WTC11 (cell line): ENCODE measurements at regions not wholly inside any gene's neighbourhood (a gene's known extent, or its start where the extent isn't known, plus 50 kb on each side); places are given as distances from the start of the nearest gene placed in this dataset.

Experiments used
- ATAC-seq: fragments of 200-7000 bp; cut with Tn5 transposase; 2 replicates; pipeline ENCODE4 v1.10.0; 2021; ENCODE audit warnings: mild to moderate bottlenecking, moderate library complexity
- CTCF ChIA-PET: fragments of 300-600 bp; sonication (Branson Sonifier 250); formaldehyde crosslinking; loops from one replicate; lab custom pipeline; 2021; ENCODE audit warnings: antibody characterized with exemption; lab: Charles Lee
- POLR2A ChIA-PET: fragments of 350-600 bp; sonication (Branson Sonifier 250); formaldehyde crosslinking; loops from one replicate; lab custom pipeline; 2021; ENCODE audit warnings: antibody characterized with exemption; lab: Charles Lee
- DNase-seq: peaks from one replicate; pipeline ENCODE4 v3.0.0; 2021; ENCODE audit warnings: low spot score
- H3K27ac Mint-ChIP-seq: 2 replicates; pipeline ENCODE4 v1.8.0; 2021; ENCODE audit warnings: mixed read lengths
- H3K27me3 Mint-ChIP-seq: 2 replicates; pipeline ENCODE4 v1.8.0; 2021; ENCODE audit warnings: low read depth, mild to moderate bottlenecking, moderate library complexity, mixed read lengths
- H3K36me3 Mint-ChIP-seq: 2 replicates; pipeline ENCODE4 v1.8.0; 2021; ENCODE audit warnings: mixed read lengths
- H3K4me1 Mint-ChIP-seq: 2 replicates; pipeline ENCODE4 v1.8.0; 2022; ENCODE audit warnings: mixed read lengths
- H3K4me3 Mint-ChIP-seq: 2 replicates; pipeline ENCODE4 v1.8.0; 2021; ENCODE audit warnings: mild to moderate bottlenecking, moderate library complexity, mixed read lengths
- H3K9me3 Mint-ChIP-seq: 2 replicates; pipeline ENCODE4 v1.8.0; 2021; ENCODE audit warnings: mixed read lengths
- ARID4B ChIP-seq: sonication (generic); formaldehyde crosslinking; IDR thresholded peaks from 2 replicates; pipeline ENCODE4 v1.8.0; 2023; ENCODE audit warnings: missing genetic modification reagents, mild to moderate bottlenecking, borderline replicate concordance
- EMX1 ChIP-seq: fragments of 250-450 bp; sonication (Bioruptor Pico); IDR thresholded peaks from 2 replicates; pipeline ENCODE4 v1.8.0; 2021; ENCODE audit warnings: mild to moderate bottlenecking
- ETV6 ChIP-seq: sonication (generic); formaldehyde crosslinking; IDR thresholded peaks from 2 replicates; pipeline ENCODE4 v1.8.1; 2022; ENCODE audit warnings: mild to moderate bottlenecking, missing genetic modification reagents
- GABPB1 ChIP-seq: sonication (generic); formaldehyde crosslinking; IDR thresholded peaks from 2 replicates; pipeline ENCODE4 v1.8.1; 2023; ENCODE audit warnings: mild to moderate bottlenecking, missing genetic modification reagents
- HMGA2 ChIP-seq: fragments of 250-450 bp; sonication (Bioruptor Pico); IDR thresholded peaks from 2 replicates; pipeline ENCODE4 v1.4.0; 2021; ENCODE audit warnings: mild to moderate bottlenecking, moderate library complexity
- JAZF1 ChIP-seq: fragments of 250-450 bp; sonication (Bioruptor Pico); IDR thresholded peaks from 2 replicates; pipeline ENCODE4 v1.9.0; 2021; ENCODE audit warnings: moderate library complexity, mild to moderate bottlenecking, inconsistent platforms
- KAT7 ChIP-seq: sonication (generic); formaldehyde crosslinking; IDR thresholded peaks from 2 replicates; pipeline ENCODE4 v1.8.1; 2023; ENCODE audit warnings: missing genetic modification reagents, mild to moderate bottlenecking, borderline replicate concordance
- NR3C1 ChIP-seq: sonication (generic); formaldehyde crosslinking; conservative IDR thresholded peaks from 2 replicates; pipeline ENCODE4 v1.8.1; 2023; ENCODE audit warnings: low read depth, mild to moderate bottlenecking, missing genetic modification reagents
- PRRX2 ChIP-seq: fragments of 250-450 bp; sonication (Bioruptor Pico); IDR thresholded peaks from 2 replicates; pipeline ENCODE4 v1.8.0; 2021; ENCODE audit warnings: mild to moderate bottlenecking
- SMAD3 ChIP-seq: sonication (generic); formaldehyde crosslinking; IDR thresholded peaks from 2 replicates; pipeline ENCODE4 v1.8.0; 2022; ENCODE audit warnings: missing genetic modification reagents, mild to moderate bottlenecking, borderline replicate concordance
- TEAD4 ChIP-seq: sonication (generic); formaldehyde crosslinking; IDR thresholded peaks from 2 replicates; pipeline ENCODE4 v1.8.0; 2022; ENCODE audit warnings: mild to moderate bottlenecking, missing genetic modification reagents
- USF1 ChIP-seq: sonication (generic); formaldehyde crosslinking; IDR thresholded peaks from 2 replicates; pipeline ENCODE4 v1.8.0; 2022; ENCODE audit warnings: mild to moderate bottlenecking, missing genetic modification reagents
- ZBTB43 ChIP-seq: sonication (generic); formaldehyde crosslinking; IDR thresholded peaks from 2 replicates; pipeline ENCODE4 v1.8.1; 2023; ENCODE audit warnings: mild to moderate bottlenecking, missing genetic modification reagents
- ZNF232 ChIP-seq: sonication (generic); formaldehyde crosslinking; IDR thresholded peaks from 2 replicates; pipeline ENCODE4 v1.8.0; 2022; ENCODE audit warnings: mild to moderate bottlenecking, missing genetic modification reagents
- ZNF281 ChIP-seq: sonication (generic); formaldehyde crosslinking; IDR thresholded peaks from 2 replicates; pipeline ENCODE4 v1.8.0; 2023; ENCODE audit warnings: mild to moderate bottlenecking, missing genetic modification reagents
- ZNF532 ChIP-seq: fragments of 250-450 bp; sonication (Bioruptor Pico); IDR thresholded peaks from 2 replicates; pipeline ENCODE4 v1.9.0; 2021; ENCODE audit warnings: mild to moderate bottlenecking, borderline replicate concordance
- ZNF671 ChIP-seq: fragments of 250-450 bp; sonication (Bioruptor Pico); IDR thresholded peaks from 2 replicates; pipeline ENCODE4 v1.8.0; 2021; ENCODE audit warnings: mild to moderate bottlenecking

- Mint-ChIP-seq H3K27ac (no peak overlapping the region), H3K4me1 (no peaks in the 10 kb centered on the region), H3K27me3 (no peaks in the 10 kb centered on the region), H3K9me3 (peaks cover 66% of the 10 kb centered on the region), H3K36me3 (peaks cover 43% of the 10 kb centered on the region), H3K4me3 (no peak overlapping the region)
- ChIA-PET POLR2A (no interaction called here), CTCF (no interaction called here)
- ATAC-seq, result no peak
- TF ChIP-seq ETV6 (CRISPR knock-in tag), result no peak
- TF ChIP-seq NR3C1 (CRISPR knock-in tag), result no peak
- no peak for TF ChIP-seq JAZF1 (CRISPR knock-in tag)
- TF ChIP-seq ZNF232 (CRISPR knock-in tag), result no peak
- no peak for TF ChIP-seq TEAD4 (CRISPR knock-in tag)
- no peak for DNase-seq
Measured at GRCh38 chr11:39910087-39910486, 1549.4 kb downstream of the LRRC4C start.

GRCh38 chr11:39860931-39861330, 1598.5 kb downstream of the LRRC4C start:
- POLR2A ChIA-PET, result no interaction called here
- no peak for DNase-seq
- Mint-ChIP-seq H3K9me3 (peaks cover 65% of the 10 kb centered on the region), H3K27ac (no peak overlapping the region), H3K27me3 (peaks cover 5% of the 10 kb centered on the region), H3K4me3 (no peak overlapping the region), H3K36me3 (peaks cover 48% of the 10 kb centered on the region), H3K4me1 (no peaks in the 10 kb centered on the region)
- TF ChIP-seq EMX1 (CRISPR knock-in tag) (no peak), KAT7 (CRISPR knock-in tag) (no peak), ZBTB43 (no peak), ZNF532 (CRISPR knock-in tag) (no peak), ETV6 (CRISPR knock-in tag) (no peak), GABPB1 (CRISPR knock-in tag) (no peak), ARID4B (no peak), HMGA2 (no peak), ZNF281 (CRISPR knock-in tag) (no peak), PRRX2 (no peak), USF1 (no peak), ZNF671 (CRISPR knock-in tag) (no peak), SMAD3 (CRISPR knock-in tag) (no peak)
- CTCF ChIA-PET, result no interaction called here
- no peak for ATAC-seq
